ENCODE measurements at regions not wholly inside any gene's neighbourhood (a gene's known extent, or its start where the extent isn't known, plus 50 kb on each side); places are given as distances from the start of the nearest gene placed in this dataset.

- no peak for DNase-seq
Measured at GRCh38 chr1:86228546-86228945, 72.0 kb upstream of the COL24A1 start.

GRCh38 chr1:86227026-86227425 lies 70.5 kb upstream of the COL24A1 start:
- DNase-seq, result no peak

DNA sequence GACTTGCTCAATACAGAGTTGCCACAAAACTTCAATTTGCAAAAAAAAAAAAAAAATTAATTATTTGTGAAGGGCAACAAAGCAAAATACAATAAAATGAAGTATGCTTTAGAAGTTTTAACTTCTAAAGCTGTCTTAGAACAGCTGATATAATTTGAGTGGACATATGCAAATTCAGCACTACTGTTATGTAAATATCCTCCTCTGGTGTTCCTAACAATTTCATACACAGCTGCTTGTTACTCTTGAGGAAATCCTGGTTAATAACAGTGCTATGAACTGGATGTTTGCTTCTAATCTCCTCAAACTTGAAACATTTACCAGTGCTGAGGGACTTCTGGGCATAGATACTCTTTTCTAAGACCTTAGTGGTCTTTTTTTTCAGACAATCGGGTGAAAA lies 69.6 kb upstream of the COL24A1 start:
- DNase-seq, result no peak

GRCh38 chr1:86224651-86225310 lies 68.2 kb upstream of the COL24A1 start:
- no peak for DNase-seq

- DNase-seq, result peak; percentile 9 to 20
Measured at GRCh38 chr1:86218859-86219258, 62.3 kb upstream of the COL24A1 start.

DNA sequence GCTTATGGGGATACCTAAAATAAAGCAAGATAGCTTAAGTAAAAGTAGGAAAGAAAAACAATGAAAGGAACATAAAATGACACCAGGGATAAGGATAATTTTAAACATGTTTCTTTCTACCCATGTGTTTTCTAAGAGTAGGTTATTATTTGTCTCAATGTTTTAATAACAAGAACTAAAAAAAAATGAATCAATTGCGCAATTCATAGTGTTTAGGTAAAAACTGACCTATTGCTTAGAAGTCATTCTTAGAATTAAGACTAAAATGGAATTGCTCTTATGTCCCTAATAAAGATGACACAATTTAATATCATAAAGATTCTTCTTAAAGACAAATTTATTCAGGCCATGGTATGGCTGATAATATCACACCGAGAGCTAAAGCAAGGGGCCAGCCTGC lies 58.0 kb upstream of the COL24A1 start:
- DNase-seq, result no peak

DNA sequence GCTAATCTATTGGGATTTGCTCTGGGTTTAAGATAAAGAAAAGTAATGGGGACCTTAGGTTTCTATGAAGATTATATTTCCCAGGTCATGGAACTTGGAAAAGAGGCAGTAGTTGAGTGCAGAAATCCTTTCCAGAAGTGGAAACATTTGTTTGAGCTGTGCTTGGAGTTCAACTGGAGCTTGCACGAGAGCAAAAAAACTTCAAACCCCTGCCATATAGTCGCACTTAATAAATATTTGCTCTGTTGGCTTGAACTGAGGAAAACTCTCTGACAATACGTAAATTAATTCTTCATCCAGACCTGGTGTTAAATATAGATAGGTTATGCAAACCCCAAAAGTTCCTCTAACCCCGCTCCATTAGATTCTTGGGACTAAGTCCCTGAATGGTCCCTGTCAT lies 52.8 kb upstream of the COL24A1 start:
- DNase-seq, result no peak

- no peak for DNase-seq
Measured at GRCh38 chr1:86207323-86207722, 50.8 kb upstream of the COL24A1 start.

Data from Kasumi-1 (cell line).